HG03196 (cell line): ENCODE measurements at regions not wholly inside any gene's neighbourhood (a gene's known extent, or its start where the extent isn't known, plus 50 kb on each side); places are given as distances from the start of the nearest gene placed in this dataset.
"Not testable (repeated sequence)": the region's sequence is repeated elsewhere in the genome, so short reads cannot be mapped to it uniquely, and the experiment has no call there.

Experiments used
- ATAC-seq: cut with Tn5 transposase; IDR thresholded peaks from one replicate; pipeline ENCODE4 v1.9.1; 2021; ENCODE audit not compliant: unreplicated experiment

- ATAC-seq, result no peak
These were observed 382.7 kb downstream of the UTRN start for GRCh38 chr6:144667532-144668503.

GRCh38 chr6:144670259-144670658 lies 385.1 kb downstream of the UTRN start:
- ATAC-seq, result not testable (repeated sequence)

- no peak for ATAC-seq
These were observed 388.7 kb downstream of the UTRN start for GRCh38 chr6:144673807-144674206.

GRCh38 chr6:144675231-144675861 lies 390.2 kb downstream of the UTRN start:
- ATAC-seq, result peak; percentile 64

- ATAC-seq, result not testable (repeated sequence)
These were observed 391.2 kb downstream of the UTRN start for GRCh38 chr6:144676310-144676709.

GRCh38 chr6:144677263-144677662 lies 392.1 kb downstream of the UTRN start:
- not testable (repeated sequence) for ATAC-seq

- ATAC-seq, result no peak
These were observed 393.7 kb downstream of the UTRN start for GRCh38 chr6:144678844-144679243.

GRCh38 chr6:144681334-144681733 lies 396.2 kb downstream of the UTRN start:
- ATAC-seq, result no peak

GRCh38 chr6:144683216-144684070 lies 398.3 kb downstream of the UTRN start:
- ATAC-seq, result no peak

GRCh38 chr6:144688713-144689112 lies 403.6 kb downstream of the UTRN start:
- no peak for ATAC-seq

- ATAC-seq, result no peak
These were observed 404.4 kb downstream of the UTRN start for GRCh38 chr6:144689503-144690040.

GRCh38 chr6:144690133-144690532 lies 405.0 kb downstream of the UTRN start:
- ATAC-seq, result no peak

- ATAC-seq, result no peak
These were observed 405.5 kb downstream of the UTRN start for GRCh38 chr6:144690666-144691065.

GRCh38 chr6:144692050-144692449 lies 406.9 kb downstream of the UTRN start:
- ATAC-seq, result not testable (repeated sequence)

- ATAC-seq, result no peak
These were observed 410.9 kb downstream of the UTRN start for GRCh38 chr6:144695858-144696533.

- no peak for ATAC-seq
These were observed 411.7 kb downstream of the UTRN start for GRCh38 chr6:144696610-144697368.

- no peak for ATAC-seq
These were observed 412.2 kb downstream of the UTRN start for GRCh38 chr6:144697369-144697760.

- ATAC-seq, result no peak
These were observed 412.7 kb downstream of the UTRN start for GRCh38 chr6:144697801-144698200.

GRCh38 chr6:144702781-144703180 lies 417.6 kb downstream of the UTRN start:
- no peak for ATAC-seq

- no peak for ATAC-seq
These were observed 425.1 kb downstream of the UTRN start for GRCh38 chr6:144710207-144710606.
